Fibroblast of the aortic adventitia (primary cell): ENCODE measurements at regions not wholly inside any gene's neighbourhood (a gene's known extent, or its start where the extent isn't known, plus 50 kb on each side); places are given as distances from the start of the nearest gene placed in this dataset.

ENCODE experiments used
- DNase-seq: peaks from one replicate; pipeline ENCODE4 v3.0.0-alpha.2; 2010; ENCODE audit warnings: low read depth
- H3K4me3 ChIP-seq: 2 replicates; pipeline ENCODE4 v1.5.1; 2011; ENCODE audit warnings: low read depth, mild to moderate bottlenecking, control low read depth, low read length, moderate library complexity
- TF ChIP-seq, protein P1 (sequence below): IDR thresholded peaks from 2 replicates; pipeline ENCODE4 v1.5.1; 2011; ENCODE audit warnings: mild to moderate bottlenecking, low read length, control low read depth, inconsistent platforms; ENCODE audit not compliant: insufficient read depth

DNA sequence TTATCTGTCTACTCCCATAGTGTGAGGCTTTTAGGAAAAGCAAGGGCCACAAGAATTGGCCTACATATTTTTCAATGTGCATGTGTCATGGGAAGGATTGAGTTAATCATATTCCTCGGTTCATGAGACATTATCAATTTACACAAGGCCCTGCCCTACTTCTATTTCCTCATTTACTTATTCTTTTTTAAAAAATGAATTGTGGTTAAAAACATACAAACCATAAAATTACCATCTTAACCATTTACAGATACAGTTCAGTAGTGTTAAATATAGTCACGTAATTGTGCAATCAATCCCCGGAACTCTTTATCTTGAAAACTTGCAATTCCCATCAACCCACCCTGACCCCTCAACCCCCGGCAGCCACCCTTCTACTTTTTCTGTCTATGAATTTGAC lies 284.0 kb upstream of the GADL1 start:
- DNase-seq = no peak
- no peak overlapping the region for H3K4me3 ChIP-seq
- TF ChIP-seq, protein P1, sequence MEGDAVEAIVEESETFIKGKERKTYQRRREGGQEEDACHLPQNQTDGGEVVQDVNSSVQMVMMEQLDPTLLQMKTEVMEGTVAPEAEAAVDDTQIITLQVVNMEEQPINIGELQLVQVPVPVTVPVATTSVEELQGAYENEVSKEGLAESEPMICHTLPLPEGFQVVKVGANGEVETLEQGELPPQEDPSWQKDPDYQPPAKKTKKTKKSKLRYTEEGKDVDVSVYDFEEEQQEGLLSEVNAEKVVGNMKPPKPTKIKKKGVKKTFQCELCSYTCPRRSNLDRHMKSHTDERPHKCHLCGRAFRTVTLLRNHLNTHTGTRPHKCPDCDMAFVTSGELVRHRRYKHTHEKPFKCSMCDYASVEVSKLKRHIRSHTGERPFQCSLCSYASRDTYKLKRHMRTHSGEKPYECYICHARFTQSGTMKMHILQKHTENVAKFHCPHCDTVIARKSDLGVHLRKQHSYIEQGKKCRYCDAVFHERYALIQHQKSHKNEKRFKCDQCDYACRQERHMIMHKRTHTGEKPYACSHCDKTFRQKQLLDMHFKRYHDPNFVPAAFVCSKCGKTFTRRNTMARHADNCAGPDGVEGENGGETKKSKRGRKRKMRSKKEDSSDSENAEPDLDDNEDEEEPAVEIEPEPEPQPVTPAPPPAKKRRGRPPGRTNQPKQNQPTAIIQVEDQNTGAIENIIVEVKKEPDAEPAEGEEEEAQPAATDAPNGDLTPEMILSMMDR = no peak

DNA sequence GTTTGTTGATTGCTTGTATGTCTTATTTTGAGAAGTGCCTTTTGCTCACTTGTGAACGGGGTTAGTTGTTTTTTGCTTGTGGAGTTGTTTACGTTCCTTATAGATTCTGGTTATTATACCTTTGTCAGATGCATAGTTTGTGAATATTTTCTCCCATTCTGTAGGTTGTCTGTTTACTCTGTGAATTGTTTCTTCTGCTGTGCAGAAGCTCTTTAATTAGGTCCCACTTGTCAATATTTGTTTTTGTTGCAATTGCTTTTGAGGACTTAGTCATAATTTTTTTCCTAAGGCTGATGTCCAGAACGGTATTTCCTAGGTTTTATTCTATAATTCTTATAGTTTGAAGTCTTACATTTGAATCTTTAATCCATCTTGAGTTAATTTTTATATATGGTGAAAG lies 285.3 kb upstream of the GADL1 start:
- DNase-seq = no peak
- TF ChIP-seq, protein P1 = no peak
- H3K4me3 ChIP-seq = no peak overlapping the region

DNA sequence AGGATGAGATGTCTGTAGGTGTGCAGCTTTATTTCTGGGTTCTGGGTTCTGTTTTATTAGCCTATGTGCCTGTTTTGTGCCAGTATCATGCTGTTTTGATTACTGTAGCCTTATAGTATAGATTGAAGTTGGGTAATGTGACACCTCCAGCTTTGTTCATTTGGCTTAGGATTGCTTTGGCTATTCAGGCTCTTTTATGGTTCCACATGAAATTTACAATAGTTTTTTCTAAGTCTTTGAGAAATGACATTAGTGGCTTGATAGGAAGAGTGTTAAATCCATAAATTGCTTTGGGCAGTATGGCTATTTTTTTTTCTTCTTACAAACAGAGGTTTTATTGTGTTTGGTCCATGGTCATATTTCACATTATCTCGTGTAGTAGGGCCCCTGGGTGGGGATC lies 285.8 kb upstream of the GADL1 start:
- no peak overlapping the region for H3K4me3 ChIP-seq
- no peak for DNase-seq
- TF ChIP-seq, protein P1 = no peak

DNA sequence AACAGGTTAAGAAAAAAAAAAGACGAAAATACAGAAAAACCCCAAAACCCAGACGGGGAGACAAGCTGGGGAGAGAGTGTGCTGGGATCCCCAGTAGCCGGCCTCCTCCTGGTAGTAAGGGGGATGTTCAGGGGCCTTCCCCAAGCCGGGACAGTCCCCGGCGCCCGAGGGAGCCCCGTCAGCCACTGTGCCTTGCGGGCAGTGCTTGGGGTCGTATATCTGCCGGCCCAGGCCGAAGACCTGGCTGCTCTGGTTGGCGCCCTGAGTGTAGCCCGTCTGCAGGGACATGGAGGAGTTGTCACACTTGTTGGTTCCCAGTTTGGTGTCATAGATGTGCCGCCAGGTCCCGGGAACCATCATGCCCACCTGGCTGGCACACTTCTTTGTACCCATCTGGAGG lies 287.2 kb upstream of the GADL1 start:
- H3K4me3 ChIP-seq = no peak overlapping the region
- TF ChIP-seq, protein P1 = no peak
- no peak for DNase-seq

DNA sequence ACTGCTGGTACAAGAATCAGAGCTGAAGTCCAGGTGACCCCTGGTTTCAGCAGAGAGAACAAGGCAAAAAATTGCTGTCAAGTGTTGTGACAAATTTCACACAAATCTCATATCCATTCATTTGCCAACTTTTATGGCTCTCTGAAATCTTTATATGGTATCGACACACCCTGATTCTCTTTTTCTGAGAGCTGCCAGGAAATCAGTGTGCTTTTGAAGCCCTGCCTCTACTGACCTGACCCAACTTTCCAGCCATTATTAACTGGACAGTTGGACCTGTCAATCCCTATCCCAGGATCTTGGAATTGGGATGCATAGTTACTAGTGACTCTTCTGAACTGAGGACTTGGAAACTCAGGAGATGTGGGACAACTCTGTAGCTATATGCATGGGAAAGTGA lies 288.2 kb upstream of the GADL1 start:
- DNase-seq = no peak
- TF ChIP-seq, protein P1 = no peak

DNA sequence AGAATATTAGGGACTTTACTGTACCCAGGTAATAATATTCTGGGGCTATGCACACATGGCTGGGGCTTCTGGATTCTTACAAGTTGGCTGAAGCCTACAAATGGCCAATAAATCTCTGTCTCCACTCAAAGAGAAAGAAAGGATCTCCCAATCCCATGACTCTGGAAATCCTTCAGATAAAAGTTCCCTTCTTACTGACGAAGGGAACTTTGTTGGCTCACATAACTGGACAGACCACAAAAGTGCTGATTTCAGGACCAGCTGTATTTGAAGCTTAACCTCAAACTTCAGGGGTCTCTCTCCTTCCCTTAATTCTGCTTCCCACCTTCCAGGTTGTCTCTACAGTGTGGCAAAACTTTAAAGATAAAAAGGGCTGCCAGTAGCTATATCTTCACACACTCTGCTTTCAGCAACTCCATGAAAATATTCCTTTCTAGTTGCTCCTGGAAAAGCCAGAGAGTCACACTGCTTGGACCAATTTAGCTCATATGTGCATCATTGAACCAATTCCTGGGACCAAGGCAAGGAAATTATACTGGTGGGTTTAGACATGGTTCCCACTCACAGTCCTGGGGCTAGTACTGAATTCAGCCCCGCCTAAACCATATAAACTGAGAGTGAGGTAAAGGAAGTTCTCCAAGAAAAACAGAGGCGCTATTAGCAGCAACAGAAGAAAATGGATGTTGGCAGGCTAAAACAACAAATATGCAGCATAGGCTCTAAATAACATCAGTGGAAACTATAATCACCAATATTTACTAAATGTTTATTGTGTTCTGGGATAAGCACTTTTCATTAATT lies 290.0 kb upstream of the GADL1 start:
- DNase-seq = peak; percentile 56
- TF ChIP-seq, protein P1 = no peak
- no peak overlapping the region for H3K4me3 ChIP-seq

More for the DNA sequence above, 288.2 kb upstream of the GADL1 start:
- H3K4me3 ChIP-seq = no peak overlapping the region

DNA sequence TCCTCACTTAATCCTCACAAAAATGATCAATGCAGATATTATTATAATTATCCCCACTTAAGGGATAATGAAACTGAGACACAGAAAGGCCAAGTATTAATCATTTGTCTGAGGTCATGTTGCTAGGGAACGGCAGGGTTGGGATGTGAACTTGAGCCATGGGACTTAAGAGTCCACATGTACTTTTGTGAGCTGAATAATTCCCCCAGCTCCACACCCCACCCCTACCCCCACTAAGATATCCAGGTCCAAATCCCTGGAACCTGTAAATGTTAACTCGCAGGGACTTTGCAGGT lies 290.5 kb upstream of the GADL1 start:
- no peak overlapping the region for H3K4me3 ChIP-seq
- DNase-seq = peak; percentile 64
- TF ChIP-seq, protein P1 = no peak
